Hippocampal formation (tissue), 2 donors: ENCODE measurements at regions not wholly inside any gene's neighbourhood (a gene's known extent, or its start where the extent isn't known, plus 50 kb on each side); places are given as distances from the start of the nearest gene placed in this dataset.
A peak's percentile ranks its signal among the peaks of the same experiment; 100 is the strongest.

Experiments used
- DNase-seq, 2 donors: peaks; one replicate each; lab custom pipeline; 2025; lab: John Stamatoyannopoulos, UW

- no peak for DNase-seq
Measured at GRCh38 chr4:38598489-38598888, 65.5 kb upstream of the KLF3 start.

GRCh38 chr4:38600575-38600974, 63.4 kb upstream of the KLF3 start:
- DNase-seq, result no peak

DNA sequence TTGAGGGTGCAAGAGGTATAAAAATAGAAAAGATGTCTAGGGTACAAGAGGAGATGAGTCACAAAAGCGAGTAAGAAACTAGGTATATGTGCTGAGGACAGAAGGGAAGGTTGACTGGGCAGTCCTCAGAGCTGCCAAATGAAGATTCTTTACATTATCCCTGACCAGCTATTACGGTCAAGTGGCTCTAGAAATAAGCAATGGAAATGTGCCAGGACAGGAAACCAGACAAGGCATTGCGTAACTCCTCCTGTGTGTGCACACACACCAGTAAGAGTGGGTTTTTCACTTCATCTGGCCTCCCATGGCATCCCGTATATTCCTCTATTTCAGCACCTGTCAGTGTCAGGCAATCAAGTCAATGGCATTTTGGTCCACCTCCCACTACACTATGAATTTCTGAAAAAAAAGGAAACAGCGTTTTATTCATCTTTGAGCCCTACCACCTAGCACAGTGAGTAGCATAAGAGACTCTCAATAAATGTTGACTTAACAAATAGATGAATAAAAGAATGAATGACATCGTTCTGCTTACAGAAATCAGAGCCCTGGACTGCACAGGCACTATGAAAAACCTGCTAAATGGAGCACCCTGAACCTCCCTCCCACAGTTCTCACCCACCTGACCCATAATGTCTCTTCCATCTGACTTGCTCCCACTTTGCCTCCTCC, 62.6 kb upstream of the KLF3 start:
- no peak for DNase-seq

GRCh38 chr4:38601916-38602291, 62.1 kb upstream of the KLF3 start:
- DNase-seq, result no peak

DNA sequence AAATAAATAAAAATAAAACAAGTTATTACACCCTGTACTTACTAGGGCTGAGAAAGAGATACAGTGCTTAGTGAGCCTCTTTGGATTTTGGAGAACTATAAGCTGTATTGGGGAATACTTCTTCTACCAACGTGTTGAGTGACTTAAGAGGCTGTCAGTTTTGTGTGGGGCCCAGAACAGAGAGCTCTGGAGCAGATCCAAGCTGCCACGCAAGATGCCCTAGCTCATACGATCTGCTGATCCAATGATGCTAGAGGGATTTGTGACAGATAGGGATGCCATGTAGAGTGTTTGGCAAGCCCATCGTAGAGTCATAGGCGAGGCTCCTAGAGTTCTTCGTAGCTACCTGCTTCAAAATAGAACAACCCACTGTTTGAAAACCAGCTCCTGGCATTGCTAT, 60.3 kb upstream of the KLF3 start:
- DNase-seq, result no peak

DNA sequence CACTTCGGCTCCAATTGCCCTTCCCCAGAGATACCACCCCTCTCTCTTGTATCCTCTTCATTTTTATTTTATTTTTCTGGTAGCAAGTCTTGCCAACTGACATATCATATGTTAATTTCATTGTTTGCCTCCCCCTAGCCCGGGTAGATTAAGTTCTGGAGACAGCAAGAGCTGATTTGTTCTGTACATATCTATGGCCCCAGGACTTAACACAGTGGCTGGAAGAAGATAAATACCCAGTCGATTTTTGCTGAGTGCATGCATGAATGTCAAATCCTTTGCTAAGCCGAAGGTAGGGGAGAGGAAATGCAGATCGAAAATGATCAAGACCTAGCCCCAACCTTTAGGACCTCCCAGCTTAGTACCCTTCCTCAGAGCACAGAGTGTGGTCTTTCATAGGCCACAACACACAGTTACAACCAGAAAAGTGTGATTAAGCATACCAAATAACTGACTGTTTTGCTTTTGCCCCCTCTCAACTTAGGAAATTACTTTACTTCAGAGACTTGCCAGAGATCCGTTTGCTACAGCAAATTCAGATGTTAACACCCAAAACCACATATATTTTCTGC, 58.7 kb upstream of the KLF3 start:
- no peak for DNase-seq

DNA sequence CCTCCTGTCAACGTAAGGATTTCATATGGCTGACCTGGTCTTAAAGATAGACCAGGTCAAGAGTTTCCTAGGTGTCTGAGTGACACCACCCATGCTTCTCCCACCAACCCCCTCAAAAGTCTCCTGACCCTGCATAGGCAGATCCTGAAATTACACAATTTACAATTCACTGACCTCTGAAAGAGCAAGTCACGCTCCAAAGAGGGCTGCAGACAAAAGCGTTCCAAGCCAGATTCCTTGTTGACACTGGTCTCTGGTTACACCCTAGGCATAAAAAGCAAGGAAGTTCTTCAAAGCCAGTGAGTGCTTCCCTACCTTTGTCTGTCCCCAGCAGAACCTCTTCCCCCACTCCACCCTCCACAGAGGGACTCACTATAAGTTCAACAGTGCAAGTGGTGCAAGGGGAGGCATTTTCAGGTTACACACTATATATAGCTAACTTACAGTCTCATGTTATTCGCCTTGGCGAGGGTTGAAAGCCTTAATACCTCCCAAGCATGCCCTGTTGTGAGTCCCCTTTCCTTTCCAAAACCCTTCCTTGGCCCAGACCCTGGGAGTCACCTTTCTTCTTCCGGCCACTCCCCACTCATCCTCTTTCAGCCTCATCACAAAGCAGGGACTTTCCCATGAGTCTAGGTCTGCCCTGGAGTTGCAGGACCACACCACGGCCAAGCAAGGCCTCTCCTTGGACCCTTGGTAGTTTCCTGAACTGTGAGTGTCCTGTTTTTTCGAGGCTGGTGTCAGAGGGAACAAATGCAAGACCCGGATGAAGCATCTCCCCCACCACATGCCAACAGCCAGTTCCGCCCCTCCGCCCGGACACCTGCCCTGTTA, 58.0 kb upstream of the KLF3 start:
- no peak for DNase-seq

DNA sequence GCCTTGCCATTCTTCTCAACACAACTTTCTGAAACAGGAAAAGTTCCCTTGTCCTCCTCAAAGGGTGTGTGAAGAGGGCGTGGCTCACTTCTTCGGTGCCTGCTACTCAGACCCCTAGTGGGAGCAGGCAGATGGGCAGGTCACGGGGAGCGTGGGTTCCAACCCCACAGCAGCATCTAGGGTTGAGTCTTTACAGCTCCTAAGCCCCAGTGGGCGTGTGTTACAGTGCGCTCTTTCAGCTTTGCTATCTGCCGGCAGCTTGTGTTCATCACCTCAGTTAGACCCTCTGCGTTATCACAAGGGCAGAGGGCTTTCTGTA, 57.5 kb upstream of the KLF3 start:
- DNase-seq, result no peak

GRCh38 chr4:38609614-38610013, 54.4 kb upstream of the KLF3 start:
- DNase-seq, result no peak

- no peak for DNase-seq
Measured at GRCh38 chr4:38610521-38610920, 53.5 kb upstream of the KLF3 start.

DNA sequence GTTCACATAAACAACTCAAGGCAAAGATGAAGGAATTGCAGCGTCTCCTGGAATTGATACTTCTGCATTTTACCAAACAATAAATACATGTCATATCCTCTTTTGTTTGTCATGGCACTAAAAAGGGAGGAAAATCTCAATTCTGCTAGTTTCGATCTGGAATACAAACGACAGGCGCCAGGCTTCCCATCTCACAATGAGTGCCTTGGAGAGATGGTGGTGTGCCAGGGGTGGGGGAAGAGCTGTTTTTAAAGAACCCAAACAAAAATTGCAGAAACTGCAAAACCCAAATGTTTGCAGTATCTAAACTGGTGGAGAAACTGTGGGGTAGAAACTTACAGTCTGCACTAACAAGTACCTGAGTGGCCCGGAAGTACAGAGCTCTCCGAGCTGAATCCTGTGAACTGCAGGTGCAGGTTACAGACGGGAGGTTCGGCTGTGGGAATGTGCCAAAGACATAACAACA, 53.0 kb upstream of the KLF3 start:
- peak; percentile 20 to 43 for DNase-seq

DNA sequence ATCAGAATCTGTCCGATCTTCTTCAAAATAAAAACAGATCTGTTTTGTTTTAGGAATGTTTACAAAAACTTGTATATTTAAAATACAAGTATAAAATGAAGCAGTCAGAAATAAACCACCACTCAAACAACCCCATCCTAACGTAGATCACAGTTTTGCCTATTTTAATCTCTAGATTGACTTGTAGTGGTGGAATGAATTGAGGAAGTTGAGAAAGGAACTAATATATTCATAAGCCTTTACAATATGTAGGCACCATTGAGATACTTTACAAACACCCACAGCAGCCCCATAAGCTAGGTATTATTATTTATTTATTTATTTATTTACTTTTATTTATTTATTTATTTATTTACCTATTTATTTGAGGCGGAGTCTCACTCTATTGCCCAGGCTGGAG, 52.3 kb upstream of the KLF3 start:
- DNase-seq, result no peak

DNA sequence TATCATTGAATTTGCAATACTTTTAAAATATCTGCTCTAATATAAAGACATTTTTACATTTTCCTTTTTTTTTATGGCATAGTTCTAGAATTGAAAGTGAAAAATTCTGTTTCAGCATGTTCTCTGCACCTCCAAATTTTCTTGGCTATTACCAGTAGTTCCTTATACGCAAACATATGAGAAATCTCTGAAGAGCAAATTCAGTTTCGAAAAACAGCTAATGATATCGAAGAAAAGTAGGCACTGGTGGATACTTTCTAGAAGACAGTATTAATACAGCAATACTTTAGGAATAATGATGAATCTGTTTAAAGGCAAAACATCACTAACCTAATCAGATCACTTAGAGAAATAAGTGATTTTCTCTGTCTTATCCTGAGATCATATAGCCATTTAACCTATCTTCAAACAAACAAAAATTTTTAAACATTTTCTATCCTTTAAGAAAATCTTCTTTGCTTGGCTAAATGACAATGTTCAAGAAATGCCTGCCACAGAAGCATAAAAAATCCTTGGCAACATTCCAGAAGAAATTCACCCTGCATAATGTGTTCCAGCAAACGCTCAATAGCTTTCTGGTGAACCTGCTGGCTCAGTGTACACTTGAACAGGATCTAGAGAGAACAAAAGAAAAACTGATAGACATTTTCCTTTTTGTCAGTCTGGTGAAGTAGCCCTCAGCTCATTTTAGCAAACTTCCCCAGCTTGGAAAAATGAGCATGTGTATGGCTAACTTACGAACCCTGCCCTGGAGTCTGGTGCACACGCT, 51.2 kb upstream of the KLF3 start:
- DNase-seq, result peak in 1 of 2 donors; percentile 26
